ENCODE measurements at regions not wholly inside any gene's neighbourhood (a gene's known extent, or its start where the extent isn't known, plus 50 kb on each side); places are given as distances from the start of the nearest gene placed in this dataset.
"Not testable (repeated sequence)": the region's sequence is repeated elsewhere in the genome, so short reads cannot be mapped to it uniquely, and the experiment has no call there.

DNA sequence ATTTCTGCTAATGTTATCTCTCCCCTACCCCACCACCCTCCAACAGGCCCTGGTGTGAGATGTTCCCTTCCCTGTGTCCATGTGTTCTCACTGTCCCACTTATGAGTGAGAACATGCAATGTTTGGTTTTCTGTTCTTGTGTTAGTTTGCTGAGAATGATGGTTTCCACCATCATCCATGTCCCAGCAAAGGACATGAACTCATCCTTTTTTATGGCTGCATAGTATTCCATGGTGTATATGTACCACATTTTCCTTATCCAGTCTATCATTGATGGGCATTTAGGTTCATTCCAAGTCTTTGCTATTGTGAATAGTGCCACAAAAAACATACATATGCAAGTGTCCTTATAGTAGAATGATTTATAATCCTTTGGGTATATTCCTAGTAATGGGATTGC is 104.5 kb downstream of the ZNF33B start:
- not testable (repeated sequence) for H3K4me1 Mint-ChIP-seq, ATAC-seq
- peaks cover 6 to 84% (median 55%) of the 10 kb centered on the region in 9 donors for H3K9me3 Mint-ChIP-seq

GRCh38 chr10:42532996-42533395 is 105.4 kb downstream of the ZNF33B start:
- H3K9me3 Mint-ChIP-seq = peaks cover 6 to 83% (median 47%) of the 10 kb centered on the region in 9 donors
- POLR2A ChIA-PET = no interaction called here
- H3K36me3 Mint-ChIP-seq = peaks cover 12 to 57% (median 41%) of the 10 kb centered on the region in 3 donors
- peaks cover 0 to 2% (median 0%) of the 10 kb centered on the region in 4 donors for H3K4me1 Mint-ChIP-seq
- no peak overlapping the region for H3K27ac Mint-ChIP-seq
- DNase-seq = no peak
- no peaks in the 10 kb centered on the region for H3K27me3 Mint-ChIP-seq
- no peak overlapping the region for H3K4me3 Mint-ChIP-seq
- ATAC-seq = no peak

More for the DNA sequence above, 104.5 kb downstream of the ZNF33B start:
- Mint-ChIP-seq H3K36me3 (peaks cover 19 to 65% (median 47%) of the 10 kb centered on the region in 3 donors), H3K27ac (peak overlapping the region in 1 of 10 donors; percentile 13), H3K4me3 (peak overlapping the region in 1 of 10 donors; percentile 54)
- DNase-seq, POLR2A ChIA-PET, H3K27me3 Mint-ChIP-seq: not testable (repeated sequence)

GRCh38 chr10:42523098-42523497 is 115.3 kb downstream of the ZNF33B start:
- H3K36me3 Mint-ChIP-seq = peaks cover 51 to 75% (median 59%) of the 10 kb centered on the region in 3 donors
- no peak overlapping the region for H3K27ac Mint-ChIP-seq
- peaks cover 8 to 89% (median 52%) of the 10 kb centered on the region in 9 donors for H3K9me3 Mint-ChIP-seq
- POLR2A ChIA-PET = no interaction called here
- no peaks in the 10 kb centered on the region for H3K27me3 Mint-ChIP-seq
- DNase-seq = no peak
- no peak overlapping the region for H3K4me3 Mint-ChIP-seq
- H3K4me1 Mint-ChIP-seq = no peaks in the 10 kb centered on the region
- no peak for ATAC-seq

DNA sequence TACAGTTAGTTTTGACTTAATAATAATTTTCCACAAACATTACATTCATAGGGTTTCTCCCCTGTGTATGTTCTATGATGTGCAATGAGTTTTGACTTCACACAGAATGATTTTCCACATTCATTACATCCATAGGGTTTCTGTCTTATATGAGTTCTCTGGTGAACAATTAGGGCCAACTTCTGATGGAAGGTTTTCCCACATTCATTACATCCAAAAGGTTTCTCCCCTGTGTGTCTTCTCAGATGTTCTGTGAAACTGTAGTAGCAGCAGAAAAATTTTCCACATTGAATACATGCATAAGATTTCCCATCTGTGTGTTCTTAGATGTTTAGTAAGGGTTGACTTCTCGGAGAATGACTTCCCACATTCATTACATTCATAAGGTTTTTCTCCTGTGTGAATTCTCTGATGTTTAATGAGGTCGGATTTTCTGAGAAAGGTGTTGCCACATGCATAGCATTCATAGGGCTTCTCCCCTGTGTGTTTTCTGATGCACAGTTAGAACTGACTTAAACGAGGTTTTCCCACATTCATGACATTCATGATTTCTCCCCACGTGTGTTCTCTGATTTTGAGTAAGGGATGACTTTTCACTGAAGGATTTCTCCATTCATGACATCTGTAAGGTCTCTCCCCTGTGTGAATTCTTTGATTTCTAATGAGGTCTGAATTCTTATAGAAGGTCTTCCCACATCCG is 118.5 kb downstream of the ZNF33B start:
- no peak for ATAC-seq

GRCh38 chr10:42519079-42519478 is 119.3 kb downstream of the ZNF33B start:
- POLR2A ChIA-PET = no interaction called here
- peak overlapping the region in 1 of 10 donors; percentile 11 for H3K27ac Mint-ChIP-seq
- H3K9me3 Mint-ChIP-seq = peaks cover 9 to 95% (median 65%) of the 10 kb centered on the region in 9 donors
- H3K4me1 Mint-ChIP-seq = no peaks in the 10 kb centered on the region
- no peak for ATAC-seq
- H3K4me3 Mint-ChIP-seq = no peak overlapping the region
- H3K36me3 Mint-ChIP-seq = peaks cover 40 to 74% (median 64%) of the 10 kb centered on the region in 3 donors
- H3K27me3 Mint-ChIP-seq = no peaks in the 10 kb centered on the region
- DNase-seq = no peak

More for the DNA sequence above, 118.5 kb downstream of the ZNF33B start:
- DNase-seq = no peak
- H3K27me3 Mint-ChIP-seq = no peaks in the 10 kb centered on the region
- peaks cover 15 to 95% (median 67%) of the 10 kb centered on the region in 9 donors for H3K9me3 Mint-ChIP-seq
- H3K36me3 Mint-ChIP-seq = peaks cover 46 to 76% (median 67%) of the 10 kb centered on the region in 3 donors
- no peaks in the 10 kb centered on the region for H3K4me1 Mint-ChIP-seq
- POLR2A ChIA-PET = no interaction called here
- peak overlapping the region in 1 of 10 donors; percentile 11 for H3K27ac Mint-ChIP-seq
- H3K4me3 Mint-ChIP-seq = no peak overlapping the region

DNA sequence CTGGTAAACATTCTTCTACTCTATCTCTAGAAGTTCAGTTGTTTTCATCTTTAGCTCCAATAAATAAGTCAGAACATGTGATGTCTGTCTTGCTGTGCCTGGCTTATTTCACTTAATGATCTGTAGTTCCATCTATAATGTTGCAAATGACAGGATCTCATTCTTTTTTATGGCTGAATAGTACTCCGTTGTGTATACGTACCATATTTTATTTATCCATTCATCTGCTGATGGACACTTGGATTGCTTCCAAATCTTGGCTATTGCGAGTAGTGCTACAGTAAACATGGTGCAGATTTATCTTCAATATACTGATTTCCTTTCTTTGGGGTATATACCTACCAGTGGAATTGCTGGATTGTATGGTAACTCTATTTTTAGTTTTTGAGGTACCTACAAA is 124.4 kb downstream of the ZNF33B start:
- H3K27ac Mint-ChIP-seq = no peak overlapping the region
- peaks cover 0 to 46% (median 45%) of the 10 kb centered on the region in 3 donors for H3K36me3 Mint-ChIP-seq
- POLR2A ChIA-PET = no interaction called here
- H3K4me3 Mint-ChIP-seq = no peak overlapping the region
- no peaks in the 10 kb centered on the region for H3K4me1 Mint-ChIP-seq
- DNase-seq = no peak
- no peak for ATAC-seq
- H3K9me3 Mint-ChIP-seq = peaks cover 9 to 100% (median 46%) of the 10 kb centered on the region in 9 donors
- no peaks in the 10 kb centered on the region for H3K27me3 Mint-ChIP-seq

DNA sequence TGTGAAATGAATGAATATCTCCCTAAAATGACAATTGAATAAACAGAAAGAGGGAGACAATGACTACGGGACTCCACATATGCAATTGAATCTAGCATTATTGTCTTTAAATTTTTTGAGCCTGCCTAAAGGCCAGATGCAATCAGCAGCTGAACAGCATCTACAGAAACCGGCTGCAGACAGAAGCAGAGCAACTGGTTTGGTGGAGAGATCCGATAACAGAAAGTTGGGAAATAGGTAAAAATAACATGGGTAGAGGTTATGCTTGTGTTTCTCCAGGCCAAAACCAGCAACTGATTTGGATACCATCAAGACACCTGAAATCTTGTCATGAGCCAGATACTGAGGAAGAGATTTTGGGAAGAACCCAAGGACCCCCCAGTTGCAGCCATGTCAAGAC is 146.6 kb downstream of the ZNF33B start:
- DNase-seq (no peak), ATAC-seq (no peak)
- H3K36me3 Mint-ChIP-seq = peaks cover 0 to 17% (median 0%) of the 10 kb centered on the region in 3 donors
- peaks cover 0 to 34% (median 12%) of the 10 kb centered on the region in 9 donors for H3K9me3 Mint-ChIP-seq
- POLR2A ChIA-PET = no interaction called here
- peaks cover 0 to 3% (median 0%) of the 10 kb centered on the region in 5 donors for H3K27me3 Mint-ChIP-seq
- H3K27ac Mint-ChIP-seq = no peak overlapping the region
- no peaks in the 10 kb centered on the region for H3K4me1 Mint-ChIP-seq
- H3K4me3 Mint-ChIP-seq = no peak overlapping the region

DNA sequence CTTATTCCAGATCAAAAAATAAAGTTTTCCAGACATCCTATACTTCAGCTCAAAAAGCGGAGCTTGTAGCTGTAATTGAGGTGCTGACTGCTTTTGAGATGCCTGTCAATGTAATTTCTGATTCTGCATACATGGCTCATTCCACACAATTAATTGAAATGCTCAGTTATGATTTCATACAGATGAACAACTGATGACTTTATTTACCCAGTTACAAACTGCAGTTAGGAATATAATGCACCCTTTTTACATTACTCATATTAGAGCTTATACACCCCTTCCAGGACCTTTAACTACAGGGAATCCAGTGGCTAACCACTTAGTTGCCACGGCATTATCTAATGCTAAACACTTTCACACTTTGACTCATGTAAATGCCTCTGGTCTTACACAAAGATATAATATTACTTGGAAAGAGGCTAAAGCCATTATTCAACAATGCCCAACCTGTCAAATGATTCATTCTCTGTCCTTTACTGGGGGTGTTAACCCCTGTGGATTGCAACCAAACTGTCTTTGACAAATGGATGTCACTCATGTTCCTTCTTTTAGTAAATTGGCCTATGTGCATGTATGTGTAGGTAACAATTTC is 147.3 kb downstream of the ZNF33B start:
- peaks cover 0 to 19% (median 0%) of the 10 kb centered on the region in 3 donors for H3K36me3 Mint-ChIP-seq
- no peaks in the 10 kb centered on the region for H3K4me1 Mint-ChIP-seq
- POLR2A ChIA-PET = no interaction called here
- no peak overlapping the region for H3K4me3 Mint-ChIP-seq
- H3K9me3 Mint-ChIP-seq = peaks cover 0 to 39% (median 15%) of the 10 kb centered on the region in 9 donors
- DNase-seq (no peak), ATAC-seq (no peak)
- peaks cover 0 to 3% (median 0%) of the 10 kb centered on the region in 5 donors for H3K27me3 Mint-ChIP-seq
- no peak overlapping the region for H3K27ac Mint-ChIP-seq

- POLR2A ChIA-PET = no interaction called here
- Mint-ChIP-seq H3K9me3 (peaks cover 0 to 39% (median 18%) of the 10 kb centered on the region in 9 donors), H3K4me1 (no peaks in the 10 kb centered on the region), H3K4me3 (no peak overlapping the region), H3K27me3 (peaks cover 0 to 2% (median 0%) of the 10 kb centered on the region in 5 donors), H3K36me3 (peaks cover 0 to 19% (median 0%) of the 10 kb centered on the region in 3 donors), H3K27ac (no peak overlapping the region)
- DNase-seq (no peak), ATAC-seq (no peak)
These were observed 148.0 kb downstream of the ZNF33B start for GRCh38 chr10:42490368-42490767.

DNA sequence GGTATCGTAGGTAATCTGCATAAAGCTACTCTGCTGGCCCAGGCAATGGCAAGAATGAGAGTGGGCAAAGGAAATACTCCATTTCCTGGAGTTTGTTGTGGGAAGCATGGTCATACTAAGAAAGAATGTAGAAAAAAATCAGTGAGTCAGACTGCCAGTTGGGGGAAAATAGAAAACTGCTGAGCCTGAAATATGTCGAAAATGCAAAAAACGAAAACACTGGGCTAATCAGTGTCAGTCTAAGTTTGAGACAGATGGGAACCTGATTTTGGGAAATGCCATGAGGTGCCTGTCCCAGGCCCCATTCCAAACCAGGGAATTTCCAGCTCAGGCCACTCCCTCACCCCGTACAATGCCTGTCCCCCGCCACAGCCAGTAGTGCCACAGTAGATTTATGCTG is 150.0 kb downstream of the ZNF33B start:
- POLR2A ChIA-PET = no interaction called here

DNA sequence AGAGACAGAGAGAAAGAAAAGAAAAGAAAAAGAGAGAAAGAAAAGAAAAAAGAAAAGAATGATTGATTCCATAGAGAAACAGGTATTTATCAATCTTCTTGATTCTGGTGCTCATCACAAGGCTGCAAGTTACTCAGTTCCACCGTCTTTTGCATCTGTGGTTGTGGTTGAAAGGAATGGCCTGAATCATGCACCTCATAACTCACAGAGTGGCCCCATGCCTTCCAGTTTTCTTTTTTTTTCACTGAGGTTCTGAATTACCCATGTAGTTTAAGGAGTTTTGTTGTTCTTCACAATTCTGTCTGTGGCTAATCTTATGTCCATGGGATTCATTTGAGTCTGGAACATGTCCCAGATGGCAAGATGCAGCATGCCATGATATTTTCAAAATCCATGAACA is 156.0 kb downstream of the ZNF33B start:
- POLR2A ChIA-PET = no interaction called here
- no peak overlapping the region for H3K4me3 Mint-ChIP-seq
- H3K27ac Mint-ChIP-seq = no peak overlapping the region
- DNase-seq (no peak), ATAC-seq (no peak)
- peaks cover 0 to 26% (median 11%) of the 10 kb centered on the region in 9 donors for H3K9me3 Mint-ChIP-seq
- H3K36me3 Mint-ChIP-seq = peaks cover 0 to 7% (median 0%) of the 10 kb centered on the region in 3 donors
- H3K4me1 Mint-ChIP-seq = no peaks in the 10 kb centered on the region
- peaks cover 3 to 33% (median 6%) of the 10 kb centered on the region in 5 donors for H3K27me3 Mint-ChIP-seq

More for the DNA sequence above, 150.0 kb downstream of the ZNF33B start:
- H3K4me3 Mint-ChIP-seq = no peak overlapping the region
- ATAC-seq (no peak), DNase-seq (no peak)
- H3K36me3 Mint-ChIP-seq = peaks cover 0 to 17% (median 0%) of the 10 kb centered on the region in 3 donors
- peaks cover 0 to 4% (median 0%) of the 10 kb centered on the region in 5 donors for H3K27me3 Mint-ChIP-seq
- no peaks in the 10 kb centered on the region for H3K4me1 Mint-ChIP-seq
- no peak overlapping the region for H3K27ac Mint-ChIP-seq
- peaks cover 0 to 29% (median 12%) of the 10 kb centered on the region in 9 donors for H3K9me3 Mint-ChIP-seq

DNA sequence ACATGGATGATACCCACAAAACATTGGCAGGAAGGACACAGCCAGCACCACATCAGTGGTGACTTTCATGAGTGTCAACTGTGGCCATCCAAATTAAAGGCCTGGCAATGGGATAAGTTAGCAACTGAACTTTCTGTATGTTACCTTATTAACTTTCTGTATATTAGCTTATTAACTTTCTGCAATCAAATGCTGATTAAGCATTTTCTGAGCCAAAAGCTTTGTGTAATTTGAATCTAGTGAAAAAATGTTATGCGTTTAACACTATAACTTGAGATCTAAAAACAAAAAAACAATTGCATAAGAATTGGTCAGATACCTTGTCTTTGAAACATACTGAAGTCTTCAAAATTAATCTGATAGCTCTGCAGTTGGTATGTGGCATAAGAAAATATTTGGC is 159.3 kb downstream of the ZNF33B start:
- Mint-ChIP-seq H3K36me3 (peaks cover 2 to 9% (median 3%) of the 10 kb centered on the region in 3 donors), H3K9me3 (peaks cover 0 to 14% (median 3%) of the 10 kb centered on the region in 9 donors), H3K27me3 (peaks cover 25 to 65% (median 28%) of the 10 kb centered on the region in 5 donors), H3K4me3 (no peak overlapping the region), H3K27ac (no peak overlapping the region), H3K4me1 (peaks cover 2 to 6% (median 3%) of the 10 kb centered on the region in 4 donors)
- ATAC-seq (no peak), DNase-seq (no peak)
- POLR2A ChIA-PET = no interaction called here

GRCh38 chr10:42477170-42477569 is 161.2 kb downstream of the ZNF33B start:
- peaks cover 27 to 66% (median 31%) of the 10 kb centered on the region in 5 donors for H3K27me3 Mint-ChIP-seq
- POLR2A ChIA-PET = no interaction called here
- H3K4me1 Mint-ChIP-seq = peaks cover 2 to 6% (median 3%) of the 10 kb centered on the region in 4 donors
- H3K4me3 Mint-ChIP-seq = no peak overlapping the region
- DNase-seq (no peak), ATAC-seq (no peak)
- peaks cover 0 to 12% (median 3%) of the 10 kb centered on the region in 9 donors for H3K9me3 Mint-ChIP-seq
- no peak overlapping the region for H3K27ac Mint-ChIP-seq
- peaks cover 2 to 10% (median 3%) of the 10 kb centered on the region in 3 donors for H3K36me3 Mint-ChIP-seq

Measured in naive thymus-derived CD8-positive, alpha-beta T cell (primary cell).